ENCODE measurements at regions not wholly inside any gene's neighbourhood (a gene's known extent, or its start where the extent isn't known, plus 50 kb on each side); places are given as distances from the start of the nearest gene placed in this dataset.

GRCh38 chr2:236976266-236977062, 109.2 kb upstream of the COPS8 start:
- Histone ChIP-seq H3K27me3 (no peaks in the 10 kb centered on the region), H3K27ac (no peak overlapping the region), H3K9me3 (ENCODE audit: low read depth) (no peaks in the 10 kb centered on the region), H3K4me3 (no peak overlapping the region), H3K4me1 (ENCODE audit: low read depth) (peaks cover 13% of the 10 kb centered on the region), H3K36me3 (no peaks in the 10 kb centered on the region)
- no peak for TF ChIP-seq CTCF (IDR thresholded peaks at IDR 0.05; ENCODE audit: low read depth, low read length)
- no peak for DNase-seq (ENCODE audit: low read depth in 1 of 2, low spot score in 1 of 2)

GRCh38 chr2:236977063-236977851, 108.4 kb upstream of the COPS8 start:
- peaks cover 12% of the 10 kb centered on the region for H3K4me1 ChIP-seq (ENCODE audit: low read depth)
- no peak overlapping the region for H3K4me3 ChIP-seq
- H3K36me3 ChIP-seq: no peaks in the 10 kb centered on the region
- no peaks in the 10 kb centered on the region for H3K9me3 ChIP-seq (ENCODE audit: low read depth)
- DNase-seq (ENCODE audit: low read depth in 1 of 2, low spot score in 1 of 2): peak in 1 of 2 donors; percentile 41
- TF ChIP-seq CTCF (IDR thresholded peaks at IDR 0.05; ENCODE audit: low read depth, low read length): no peak
- H3K27me3 ChIP-seq: no peaks in the 10 kb centered on the region
- H3K27ac ChIP-seq: no peak overlapping the region

DNA sequence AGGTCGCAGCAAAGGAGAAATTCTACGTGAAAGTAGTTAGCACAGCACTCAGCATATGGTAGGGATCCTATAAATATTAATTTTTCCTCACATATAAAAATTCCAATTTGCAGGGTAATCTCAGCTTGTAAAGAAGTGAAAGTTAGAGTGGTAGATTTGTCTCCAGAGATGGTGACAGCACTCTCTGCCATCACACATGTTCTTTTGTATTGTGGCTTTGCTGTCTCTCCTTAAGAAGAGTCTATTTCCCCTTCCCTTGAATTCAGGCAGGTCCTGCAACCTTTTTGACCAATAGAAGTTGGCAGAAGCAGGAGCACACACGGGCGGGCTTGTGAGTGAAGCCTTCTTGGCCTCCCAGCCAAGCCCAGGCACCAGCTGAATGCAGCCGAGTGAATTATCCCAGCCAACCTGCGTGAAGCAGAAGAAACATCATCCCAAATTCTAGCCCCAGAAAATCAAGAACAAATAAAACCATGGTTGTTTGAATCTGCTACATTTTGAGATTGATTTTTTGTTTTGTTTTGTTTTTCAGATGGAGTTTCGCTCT, 107.8 kb upstream of the COPS8 start:
- Histone ChIP-seq H3K27ac (no peak overlapping the region), H3K27me3 (no peaks in the 10 kb centered on the region)
- no peak for TF ChIP-seq CTCF (IDR thresholded peaks at IDR 0.05; ENCODE audit: low read depth, low read length)

GRCh38 chr2:236979664-236980063, 106.0 kb upstream of the COPS8 start:
- H3K36me3 ChIP-seq: no peaks in the 10 kb centered on the region
- no peak for TF ChIP-seq CTCF (IDR thresholded peaks at IDR 0.05; ENCODE audit: low read depth, low read length)
- H3K4me3 ChIP-seq: no peak overlapping the region
- peaks cover 12% of the 10 kb centered on the region for H3K4me1 ChIP-seq (ENCODE audit: low read depth)
- no peak for DNase-seq (ENCODE audit: low read depth in 1 of 2, low spot score in 1 of 2)
- no peak overlapping the region for H3K27ac ChIP-seq
- no peaks in the 10 kb centered on the region for H3K9me3 ChIP-seq (ENCODE audit: low read depth)
- H3K27me3 ChIP-seq: no peaks in the 10 kb centered on the region

More for the DNA sequence above, 107.8 kb upstream of the COPS8 start:
- no peak overlapping the region for H3K4me3 ChIP-seq
- no peak for DNase-seq (ENCODE audit: low read depth in 1 of 2, low spot score in 1 of 2)
- H3K36me3 ChIP-seq: no peaks in the 10 kb centered on the region
- H3K9me3 ChIP-seq (ENCODE audit: low read depth): no peaks in the 10 kb centered on the region
- peaks cover 12% of the 10 kb centered on the region for H3K4me1 ChIP-seq (ENCODE audit: low read depth)

DNA sequence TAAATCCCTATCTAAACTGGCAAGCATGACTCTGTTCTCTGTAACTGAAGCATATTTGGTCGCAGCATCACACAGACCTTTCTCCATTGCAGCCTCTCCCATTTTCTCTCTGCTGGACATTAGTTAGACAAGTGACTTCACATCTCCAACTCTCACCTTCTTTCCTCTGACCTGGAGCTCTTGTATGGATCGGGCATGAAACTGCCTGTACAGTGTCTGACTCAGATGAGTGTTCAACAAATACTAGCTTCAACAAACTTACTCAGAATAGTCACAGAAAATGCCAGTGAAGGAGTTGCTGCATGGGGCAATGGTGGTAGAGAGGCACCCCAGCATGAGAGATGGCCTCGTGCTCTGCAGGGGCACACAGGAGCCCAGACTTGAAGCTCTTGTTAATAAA, 104.7 kb upstream of the COPS8 start:
- Histone ChIP-seq H3K4me3 (no peak overlapping the region), H3K4me1 (ENCODE audit: low read depth) (peaks cover 12% of the 10 kb centered on the region), H3K27me3 (no peaks in the 10 kb centered on the region), H3K36me3 (no peaks in the 10 kb centered on the region), H3K9me3 (ENCODE audit: low read depth) (no peaks in the 10 kb centered on the region), H3K27ac (no peak overlapping the region)
- no peak for DNase-seq (ENCODE audit: low read depth in 1 of 2, low spot score in 1 of 2)
- no peak for TF ChIP-seq CTCF (IDR thresholded peaks at IDR 0.05; ENCODE audit: low read depth, low read length)
